H9 (cell line): ENCODE measurements at regions not wholly inside any gene's neighbourhood (a gene's known extent, or its start where the extent isn't known, plus 50 kb on each side); places are given as distances from the start of the nearest gene placed in this dataset.

Experiments used
- DNase-seq: peaks from one replicate; pipeline ENCODE4 v3.0.0-alpha.2; 2017
- H2AFZ ChIP-seq: one replicate; pipeline ENCODE4 v1.6.1; 2013; ENCODE audit warnings: mild to moderate bottlenecking, low read length, control low read depth, moderate library complexity
- H2AK5ac ChIP-seq: 2 replicates; pipeline ENCODE4 v1.6.1; 2013; ENCODE audit warnings: low read length, control low read depth, mixed read lengths; ENCODE audit not compliant: insufficient read length
- H2BK120ac ChIP-seq: one replicate; pipeline ENCODE4 v1.6.1; 2013; ENCODE audit warnings: low read depth, mild to moderate bottlenecking, low read length, control low read depth, inconsistent platforms; ENCODE audit not compliant: poor library complexity, severe bottlenecking
- H2BK12ac ChIP-seq: 2 replicates; pipeline ENCODE4 v1.6.1; 2013; ENCODE audit warnings: low read length, control low read depth, mixed read lengths, low read depth; ENCODE audit not compliant: insufficient read length
- H2BK15ac ChIP-seq: 2 replicates; pipeline ENCODE4 v1.6.1; 2013; ENCODE audit warnings: low read depth, low read length, control low read depth
- H2BK20ac ChIP-seq: one replicate; pipeline ENCODE4 v1.6.1; 2013; ENCODE audit warnings: low read depth, mild to moderate bottlenecking, low read length, control low read depth, inconsistent platforms; ENCODE audit not compliant: poor library complexity, severe bottlenecking
- H2BK5ac ChIP-seq: 2 replicates; pipeline ENCODE4 v1.6.1; 2013; ENCODE audit warnings: low read length, control low read depth, mixed read lengths; ENCODE audit not compliant: insufficient read length
- H3K14ac ChIP-seq: 2 replicates; pipeline ENCODE4 v1.6.1; 2013; ENCODE audit warnings: low read length, control low read depth; ENCODE audit not compliant: insufficient read depth
- H3K18ac ChIP-seq: 2 replicates; pipeline ENCODE4 v1.6.1; 2013; ENCODE audit warnings: low read depth, mild to moderate bottlenecking, mixed read lengths, low read length, control low read depth; ENCODE audit not compliant: insufficient read length
- H3K23ac ChIP-seq: 2 replicates; pipeline ENCODE4 v1.6.1; 2013; ENCODE audit warnings: low read length, control low read depth, mixed read lengths, low read depth; ENCODE audit not compliant: insufficient read length
- H3K23me2 ChIP-seq: 2 replicates; pipeline ENCODE4 v1.6.1; 2013; ENCODE audit warnings: low read depth, mild to moderate bottlenecking, mixed read lengths, low read length, control low read depth; ENCODE audit not compliant: insufficient read length, poor library complexity, severe bottlenecking
- H3K27ac ChIP-seq: 2 replicates; pipeline ENCODE4 v1.5.1; 2013; ENCODE audit warnings: low read length, control low read depth, mixed read lengths, low read depth; ENCODE audit not compliant: insufficient read length
- H3K27me3 ChIP-seq: 2 replicates; pipeline ENCODE4 v1.6.1; 2013; ENCODE audit warnings: low read length, control low read depth, inconsistent platforms; ENCODE audit not compliant: insufficient read depth
- H3K4ac ChIP-seq: 2 replicates; pipeline ENCODE4 v1.6.1; 2013; ENCODE audit warnings: low read depth, mild to moderate bottlenecking, control low read depth, inconsistent platforms, low read length, moderate library complexity
- H3K4me1 ChIP-seq: 2 replicates; pipeline ENCODE4 v1.6.1; 2013; ENCODE audit warnings: low read length, control low read depth, inconsistent platforms; ENCODE audit not compliant: insufficient read depth
- H3K4me2 ChIP-seq: 2 replicates; pipeline ENCODE4 v1.6.1; 2013; ENCODE audit warnings: low read length, control low read depth, mixed read lengths; ENCODE audit not compliant: insufficient read length, insufficient read depth
- H3K56ac ChIP-seq: 2 replicates; pipeline ENCODE4 v1.6.1; 2013; ENCODE audit warnings: low read depth, mild to moderate bottlenecking, mixed read lengths, low read length, control low read depth; ENCODE audit not compliant: insufficient read length
- H3K79me1 ChIP-seq: 2 replicates; pipeline ENCODE4 v1.6.1; 2013; ENCODE audit warnings: low read depth, mild to moderate bottlenecking, moderate library complexity, low read length, control low read depth, inconsistent platforms; ENCODE audit not compliant: insufficient read depth, poor library complexity, severe bottlenecking
- H3K79me2 ChIP-seq: 2 replicates; pipeline ENCODE4 v1.6.1; 2013; ENCODE audit warnings: low read length, control low read depth, inconsistent platforms; ENCODE audit not compliant: insufficient read depth
- H3K9ac ChIP-seq: 2 replicates; pipeline ENCODE4 v1.6.1; 2013; ENCODE audit warnings: low read length, control low read depth, mixed read lengths; ENCODE audit not compliant: insufficient read length; ENCODE audit errors: extremely low read depth
- H3K9me3 ChIP-seq: one replicate; pipeline ENCODE4 v1.6.1; 2013; ENCODE audit warnings: low read depth, low read length, inconsistent platforms; ENCODE audit not compliant: control insufficient read depth
- H3T11ph ChIP-seq: one replicate; pipeline ENCODE4 v1.6.1; 2013; ENCODE audit warnings: mild to moderate bottlenecking, low read length, control low read depth, inconsistent platforms
- H4K20me1 ChIP-seq: one replicate; pipeline ENCODE4 v1.6.1; 2013; ENCODE audit not compliant: control insufficient read depth, insufficient read length, insufficient read depth
- H4K5ac ChIP-seq: 2 replicates; pipeline ENCODE4 v1.6.1; 2013; ENCODE audit warnings: low read depth, mild to moderate bottlenecking, mixed read lengths, low read length, control low read depth; ENCODE audit not compliant: insufficient read length
- H4K8ac ChIP-seq: replicated peaks from 2 replicates; pipeline ENCODE4 v1.6.1; 2013; ENCODE audit warnings: low read length, control low read depth, mixed read lengths, low read depth; ENCODE audit not compliant: insufficient read length
- H4K91ac ChIP-seq: 2 replicates; pipeline ENCODE4 v1.6.1; 2013; ENCODE audit warnings: low read depth, mild to moderate bottlenecking, moderate library complexity, mixed read lengths, low read length, control low read depth; ENCODE audit not compliant: insufficient read length
- H3K27ac Mint-ChIP-seq, 3 experiments: 2 replicates in 2 of 3; 3 replicates in 1 of 3; pipeline ENCODE4 v1.8.0; 2020 to 2021; ENCODE audit warnings: mixed read lengths in 3 of 3, mild to moderate bottlenecking in 1 of 3, moderate library complexity in 1 of 3
- H3K27me3 Mint-ChIP-seq: 2 replicates; pipeline ENCODE4 v1.8.0; 2021; ENCODE audit warnings: low read depth, mild to moderate bottlenecking, moderate library complexity, mixed read lengths
- H3K36me3 Mint-ChIP-seq, 3 experiments: 2 replicates in 2 of 3; 3 replicates in 1 of 3; pipeline ENCODE4 v1.8.0; 2020 to 2021; ENCODE audit warnings: low read depth in 3 of 3, mixed read lengths in 3 of 3; ENCODE audit not compliant: insufficient read depth in 1 of 3
- H3K4me1 Mint-ChIP-seq, 2 experiments: 2 replicates each; pipeline ENCODE4 v1.8.0; 2020; ENCODE audit warnings: mixed read lengths in 2 of 2
- H3K4me3 Mint-ChIP-seq, 2 experiments: 2 replicates in 1 of 2; 3 replicates in 1 of 2; pipeline ENCODE4 v1.8.0; 2020 to 2021; ENCODE audit warnings: mild to moderate bottlenecking in 2 of 2, mixed read lengths in 2 of 2, moderate library complexity in 1 of 2
- H3K9me3 Mint-ChIP-seq, 2 experiments: 2 replicates in 1 of 2; 3 replicates in 1 of 2; pipeline ENCODE4 v1.8.0; 2020; ENCODE audit warnings: mild to moderate bottlenecking in 2 of 2, mixed read lengths in 2 of 2, moderate library complexity in 1 of 2
- WGBS: extraction: QIAGEN DNeasy Blood & Tissue Kit; methylation state at CpG from one replicate; pipeline ENCODE4 v1.1.7; 2013; ENCODE audit warnings: missing lambda C conversion rate, low lambda C conversion rate, mixed read lengths; ENCODE audit not compliant: insufficient read length; ENCODE audit errors: extremely low coverage; 5-methylcytosine and 5-hydroxymethylcytosine counted together
- TF ChIP-seq, protein P1 (sequence below): fragments of 200-600 bp; sonication (generic); conservative IDR thresholded peaks from 3 replicates; pipeline ENCODE4 v1.8.0; 2021; ENCODE audit warnings: antibody characterized with exemption, mild to moderate bottlenecking

DNA sequence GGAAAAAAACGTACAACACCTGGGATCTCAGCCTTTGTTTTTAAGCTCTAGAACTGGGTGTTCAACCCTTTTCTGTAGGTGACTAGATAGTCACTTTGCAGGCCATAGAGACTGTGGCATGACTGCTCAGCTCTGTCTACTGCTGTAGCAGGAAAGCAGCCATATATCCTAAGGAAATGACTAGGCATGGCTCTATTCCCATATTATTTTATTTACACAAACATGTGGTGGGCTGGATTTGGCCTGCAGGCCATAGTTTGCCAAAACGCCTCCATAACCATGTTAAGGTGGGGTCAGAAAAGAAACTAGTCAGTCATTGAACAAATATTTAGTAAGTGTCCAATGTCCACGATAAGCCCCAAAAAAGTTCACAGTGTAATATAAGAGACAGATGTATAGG lies 452.5 kb downstream of the MCTP2 start:
- Mint-ChIP-seq H3K27ac (no peak overlapping the region), H3K36me3 (no peaks in the 10 kb centered on the region), H3K9me3 (no peaks in the 10 kb centered on the region), H3K4me3 (no peak overlapping the region), H3K4me1 (peaks cover 5 to 10% of the 10 kb centered on the region in 2 experiments; a peak in 3 of 4 replicates), H3K27me3 (no peaks in the 10 kb centered on the region; the same call in 1 of the 2 replicates)
- no peak overlapping the region for H2AFZ ChIP-seq
- no peak overlapping the region for H3K4ac ChIP-seq
- H3K4me1 ChIP-seq: no peaks in the 10 kb centered on the region
- no peaks in the 10 kb centered on the region for H3K9me3 ChIP-seq
- no peak overlapping the region for H2BK5ac ChIP-seq
- DNase-seq: no peak
- H3K23me2 ChIP-seq: no peaks in the 10 kb centered on the region
- no peak overlapping the region for H2BK20ac ChIP-seq
- H3K79me1 ChIP-seq: no peaks in the 10 kb centered on the region
- H3K23ac ChIP-seq: no peak overlapping the region
- no peak overlapping the region for H2BK12ac ChIP-seq
- no peak overlapping the region for H3K27ac ChIP-seq
- no peaks in the 10 kb centered on the region for H4K20me1 ChIP-seq
- H3K18ac ChIP-seq: no peak overlapping the region
- H3K79me2 ChIP-seq: no peaks in the 10 kb centered on the region
- no peak overlapping the region for H3K14ac ChIP-seq
- no CpG with 5 or more reads among the region's 3 CpGs for WGBS
- H2BK120ac ChIP-seq: no peak overlapping the region
- H4K91ac ChIP-seq: no peak overlapping the region
- no peak overlapping the region for H3K56ac ChIP-seq
- TF ChIP-seq, protein P1, sequence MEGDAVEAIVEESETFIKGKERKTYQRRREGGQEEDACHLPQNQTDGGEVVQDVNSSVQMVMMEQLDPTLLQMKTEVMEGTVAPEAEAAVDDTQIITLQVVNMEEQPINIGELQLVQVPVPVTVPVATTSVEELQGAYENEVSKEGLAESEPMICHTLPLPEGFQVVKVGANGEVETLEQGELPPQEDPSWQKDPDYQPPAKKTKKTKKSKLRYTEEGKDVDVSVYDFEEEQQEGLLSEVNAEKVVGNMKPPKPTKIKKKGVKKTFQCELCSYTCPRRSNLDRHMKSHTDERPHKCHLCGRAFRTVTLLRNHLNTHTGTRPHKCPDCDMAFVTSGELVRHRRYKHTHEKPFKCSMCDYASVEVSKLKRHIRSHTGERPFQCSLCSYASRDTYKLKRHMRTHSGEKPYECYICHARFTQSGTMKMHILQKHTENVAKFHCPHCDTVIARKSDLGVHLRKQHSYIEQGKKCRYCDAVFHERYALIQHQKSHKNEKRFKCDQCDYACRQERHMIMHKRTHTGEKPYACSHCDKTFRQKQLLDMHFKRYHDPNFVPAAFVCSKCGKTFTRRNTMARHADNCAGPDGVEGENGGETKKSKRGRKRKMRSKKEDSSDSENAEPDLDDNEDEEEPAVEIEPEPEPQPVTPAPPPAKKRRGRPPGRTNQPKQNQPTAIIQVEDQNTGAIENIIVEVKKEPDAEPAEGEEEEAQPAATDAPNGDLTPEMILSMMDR: no peak
- H3K9ac ChIP-seq: no peak overlapping the region
- H3T11ph ChIP-seq: no peak overlapping the region
- no peak overlapping the region for H4K5ac ChIP-seq
- no peak overlapping the region for H4K8ac ChIP-seq
- no peak overlapping the region for H3K4me2 ChIP-seq
- no peak overlapping the region for H2BK15ac ChIP-seq
- no peaks in the 10 kb centered on the region for H3K27me3 ChIP-seq
- H2AK5ac ChIP-seq: no peak overlapping the region
